ENCODE measurements at regions not wholly inside any gene's neighbourhood (a gene's known extent, or its start where the extent isn't known, plus 50 kb on each side); places are given as distances from the start of the nearest gene placed in this dataset.

DNA sequence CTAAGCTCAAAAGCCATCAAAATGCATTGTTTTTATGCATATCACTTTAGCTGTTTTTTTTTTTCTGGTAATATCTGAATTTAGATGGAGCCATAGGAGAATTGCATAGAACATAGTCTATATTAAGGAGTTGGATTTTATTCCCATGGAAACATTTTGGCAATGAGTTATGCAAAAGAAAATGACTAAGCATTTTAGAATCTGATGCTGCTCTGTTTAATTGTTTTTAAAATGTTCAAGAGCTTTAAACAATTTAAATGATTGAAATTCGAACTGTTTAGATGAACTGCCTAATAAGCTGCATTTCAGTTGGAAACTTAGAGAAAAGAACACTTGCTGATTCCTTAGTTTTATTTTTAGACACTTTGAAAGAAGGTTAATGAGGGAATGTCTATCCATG lies 1531.5 kb upstream of the B3GALT2 start:
- TF ChIP-seq, protein P1, sequence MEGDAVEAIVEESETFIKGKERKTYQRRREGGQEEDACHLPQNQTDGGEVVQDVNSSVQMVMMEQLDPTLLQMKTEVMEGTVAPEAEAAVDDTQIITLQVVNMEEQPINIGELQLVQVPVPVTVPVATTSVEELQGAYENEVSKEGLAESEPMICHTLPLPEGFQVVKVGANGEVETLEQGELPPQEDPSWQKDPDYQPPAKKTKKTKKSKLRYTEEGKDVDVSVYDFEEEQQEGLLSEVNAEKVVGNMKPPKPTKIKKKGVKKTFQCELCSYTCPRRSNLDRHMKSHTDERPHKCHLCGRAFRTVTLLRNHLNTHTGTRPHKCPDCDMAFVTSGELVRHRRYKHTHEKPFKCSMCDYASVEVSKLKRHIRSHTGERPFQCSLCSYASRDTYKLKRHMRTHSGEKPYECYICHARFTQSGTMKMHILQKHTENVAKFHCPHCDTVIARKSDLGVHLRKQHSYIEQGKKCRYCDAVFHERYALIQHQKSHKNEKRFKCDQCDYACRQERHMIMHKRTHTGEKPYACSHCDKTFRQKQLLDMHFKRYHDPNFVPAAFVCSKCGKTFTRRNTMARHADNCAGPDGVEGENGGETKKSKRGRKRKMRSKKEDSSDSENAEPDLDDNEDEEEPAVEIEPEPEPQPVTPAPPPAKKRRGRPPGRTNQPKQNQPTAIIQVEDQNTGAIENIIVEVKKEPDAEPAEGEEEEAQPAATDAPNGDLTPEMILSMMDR (IDR thresholded peaks at IDR 0.05), result no peak
- no peak for TF ChIP-seq POLR2A (IDR thresholded peaks at IDR 0.05)
